ENCODE measurements at regions not wholly inside any gene's neighbourhood (a gene's known extent, or its start where the extent isn't known, plus 50 kb on each side); places are given as distances from the start of the nearest gene placed in this dataset.
"Not testable (repeated sequence)": the region's sequence is repeated elsewhere in the genome, so short reads cannot be mapped to it uniquely, and the experiment has no call there.

GRCh38 chr5:71789746-71790145 lies 70.7 kb downstream of the CARTPT start:
- H3K9me3 ChIP-seq = no peaks in the 10 kb centered on the region
- no peak for TF ChIP-seq CTCF (IDR thresholded peaks at IDR 0.05)
- no peaks in the 10 kb centered on the region for H3K4me1 ChIP-seq
- intact Hi-C loops (cut with DNase I) = loop anchor here in 1 of 3 donors (10.0 kb wide), 1 partner anchor 515 kb away; no protein-coding TSS in a partner anchor
- H3K27me3 ChIP-seq = no peaks in the 10 kb centered on the region
- no peak for FAIRE-seq
- ATAC-seq = no peak
- DNase-seq = no peak
- H3K36me3 ChIP-seq = no peaks in the 10 kb centered on the region
- H3K4me3 ChIP-seq = no peak overlapping the region
- H3K27ac ChIP-seq = no peak overlapping the region
- 64 to 75% methylated on average over 4 of the region's 4 CpGs for WGBS, 2 donors

- intact Hi-C loops (cut with DNase I) = no loop called here
Observed at GRCh38 chr5:71790433-71790832, 71.4 kb downstream of the CARTPT start.

GRCh38 chr5:71792041-71792440 lies 73.0 kb downstream of the CARTPT start:
- FAIRE-seq; H3K36me3 ChIP-seq; ATAC-seq; H3K27ac ChIP-seq; H3K27me3 ChIP-seq; H3K9me3 ChIP-seq; H3K4me1 ChIP-seq; intact Hi-C loops (cut with DNase I); H3K4me3 ChIP-seq; DNase-seq: not testable (repeated sequence)
- 73 to 82% methylated on average over 2 of the region's 2 CpGs for WGBS, 2 donors

More at GRCh38 chr5:71790433-71790832, 71.4 kb downstream of the CARTPT start:
- no peak for FAIRE-seq
- no peak for ATAC-seq
- WGBS, 2 donors = 43 to 56% methylated on average over 7 of the region's 7 CpGs
- Histone ChIP-seq H3K27ac (no peak overlapping the region), H3K9me3 (no peaks in the 10 kb centered on the region), H3K4me3 (no peak overlapping the region), H3K27me3 (no peaks in the 10 kb centered on the region), H3K4me1 (no peaks in the 10 kb centered on the region), H3K36me3 (no peaks in the 10 kb centered on the region)
- DNase-seq = no peak
- no peak for TF ChIP-seq CTCF (IDR thresholded peaks at IDR 0.05)

GRCh38 chr5:71794061-71794695 lies 75.1 kb downstream of the CARTPT start:
- no peaks in the 10 kb centered on the region for H3K27me3 ChIP-seq
- ATAC-seq = no peak
- no peak overlapping the region for H3K27ac ChIP-seq
- TF ChIP-seq CTCF (IDR thresholded peaks at IDR 0.05) = no peak
- H3K4me3 ChIP-seq = no peak overlapping the region
- no peaks in the 10 kb centered on the region for H3K9me3 ChIP-seq
- no peaks in the 10 kb centered on the region for H3K4me1 ChIP-seq
- peak in 1 of 6 donors; percentile 57 for DNase-seq
- 87 to 92% methylated on average over 37 of the region's 37 CpGs for WGBS, 2 donors
- FAIRE-seq = no peak
- intact Hi-C loops (cut with DNase I) = no loop called here
- no peaks in the 10 kb centered on the region for H3K36me3 ChIP-seq

- DNase-seq = no peak
- H3K27me3 ChIP-seq = no peaks in the 10 kb centered on the region
- ATAC-seq = no peak
- H3K27ac ChIP-seq = no peak overlapping the region
- H3K36me3 ChIP-seq = no peaks in the 10 kb centered on the region
- FAIRE-seq = no peak
- no peaks in the 10 kb centered on the region for H3K9me3 ChIP-seq
- TF ChIP-seq CTCF (IDR thresholded peaks at IDR 0.05) = no peak
- H3K4me1 ChIP-seq = no peaks in the 10 kb centered on the region
- 39 to 45% methylated on average over 4 of the region's 4 CpGs for WGBS, 2 donors
- intact Hi-C loops (cut with DNase I) = no loop called here
- H3K4me3 ChIP-seq = no peak overlapping the region
Observed at GRCh38 chr5:71802673-71803072, 83.6 kb downstream of the CARTPT start.

Data from pancreas (tissue), 10 donors.